H9 (cell line): ENCODE measurements at regions not wholly inside any gene's neighbourhood (a gene's known extent, or its start where the extent isn't known, plus 50 kb on each side); places are given as distances from the start of the nearest gene placed in this dataset.

Source experiments
- DNase-seq: peaks from one replicate; pipeline ENCODE4 v3.0.0-alpha.2; 2017
- H2AFZ ChIP-seq: one replicate; pipeline ENCODE4 v1.6.1; 2013; ENCODE audit warnings: mild to moderate bottlenecking, low read length, control low read depth, moderate library complexity
- H2AK5ac ChIP-seq: 2 replicates; pipeline ENCODE4 v1.6.1; 2013; ENCODE audit warnings: low read length, control low read depth, mixed read lengths; ENCODE audit not compliant: insufficient read length
- H2BK120ac ChIP-seq: one replicate; pipeline ENCODE4 v1.6.1; 2013; ENCODE audit warnings: low read depth, mild to moderate bottlenecking, low read length, control low read depth, inconsistent platforms; ENCODE audit not compliant: poor library complexity, severe bottlenecking
- H2BK12ac ChIP-seq: 2 replicates; pipeline ENCODE4 v1.6.1; 2013; ENCODE audit warnings: low read length, control low read depth, mixed read lengths, low read depth; ENCODE audit not compliant: insufficient read length
- H2BK15ac ChIP-seq: 2 replicates; pipeline ENCODE4 v1.6.1; 2013; ENCODE audit warnings: low read depth, low read length, control low read depth
- H2BK20ac ChIP-seq: one replicate; pipeline ENCODE4 v1.6.1; 2013; ENCODE audit warnings: low read depth, mild to moderate bottlenecking, low read length, control low read depth, inconsistent platforms; ENCODE audit not compliant: poor library complexity, severe bottlenecking
- H2BK5ac ChIP-seq: 2 replicates; pipeline ENCODE4 v1.6.1; 2013; ENCODE audit warnings: low read length, control low read depth, mixed read lengths; ENCODE audit not compliant: insufficient read length
- H3K14ac ChIP-seq: 2 replicates; pipeline ENCODE4 v1.6.1; 2013; ENCODE audit warnings: low read length, control low read depth; ENCODE audit not compliant: insufficient read depth
- H3K18ac ChIP-seq: 2 replicates; pipeline ENCODE4 v1.6.1; 2013; ENCODE audit warnings: low read depth, mild to moderate bottlenecking, mixed read lengths, low read length, control low read depth; ENCODE audit not compliant: insufficient read length
- H3K23ac ChIP-seq: 2 replicates; pipeline ENCODE4 v1.6.1; 2013; ENCODE audit warnings: low read length, control low read depth, mixed read lengths, low read depth; ENCODE audit not compliant: insufficient read length
- H3K23me2 ChIP-seq: 2 replicates; pipeline ENCODE4 v1.6.1; 2013; ENCODE audit warnings: low read depth, mild to moderate bottlenecking, mixed read lengths, low read length, control low read depth; ENCODE audit not compliant: insufficient read length, poor library complexity, severe bottlenecking
- H3K27ac ChIP-seq: 2 replicates; pipeline ENCODE4 v1.5.1; 2013; ENCODE audit warnings: low read length, control low read depth, mixed read lengths, low read depth; ENCODE audit not compliant: insufficient read length
- H3K27me3 ChIP-seq: 2 replicates; pipeline ENCODE4 v1.6.1; 2013; ENCODE audit warnings: low read length, control low read depth, inconsistent platforms; ENCODE audit not compliant: insufficient read depth
- H3K4ac ChIP-seq: 2 replicates; pipeline ENCODE4 v1.6.1; 2013; ENCODE audit warnings: low read depth, mild to moderate bottlenecking, control low read depth, inconsistent platforms, low read length, moderate library complexity
- H3K4me1 ChIP-seq: 2 replicates; pipeline ENCODE4 v1.6.1; 2013; ENCODE audit warnings: low read length, control low read depth, inconsistent platforms; ENCODE audit not compliant: insufficient read depth
- H3K4me2 ChIP-seq: 2 replicates; pipeline ENCODE4 v1.6.1; 2013; ENCODE audit warnings: low read length, control low read depth, mixed read lengths; ENCODE audit not compliant: insufficient read length, insufficient read depth
- H3K56ac ChIP-seq: 2 replicates; pipeline ENCODE4 v1.6.1; 2013; ENCODE audit warnings: low read depth, mild to moderate bottlenecking, mixed read lengths, low read length, control low read depth; ENCODE audit not compliant: insufficient read length
- H3K79me1 ChIP-seq: 2 replicates; pipeline ENCODE4 v1.6.1; 2013; ENCODE audit warnings: low read depth, mild to moderate bottlenecking, moderate library complexity, low read length, control low read depth, inconsistent platforms; ENCODE audit not compliant: insufficient read depth, poor library complexity, severe bottlenecking
- H3K79me2 ChIP-seq: 2 replicates; pipeline ENCODE4 v1.6.1; 2013; ENCODE audit warnings: low read length, control low read depth, inconsistent platforms; ENCODE audit not compliant: insufficient read depth
- H3K9ac ChIP-seq: 2 replicates; pipeline ENCODE4 v1.6.1; 2013; ENCODE audit warnings: low read length, control low read depth, mixed read lengths; ENCODE audit not compliant: insufficient read length; ENCODE audit errors: extremely low read depth
- H3K9me3 ChIP-seq: one replicate; pipeline ENCODE4 v1.6.1; 2013; ENCODE audit warnings: low read depth, low read length, inconsistent platforms; ENCODE audit not compliant: control insufficient read depth
- H3T11ph ChIP-seq: one replicate; pipeline ENCODE4 v1.6.1; 2013; ENCODE audit warnings: mild to moderate bottlenecking, low read length, control low read depth, inconsistent platforms
- H4K20me1 ChIP-seq: one replicate; pipeline ENCODE4 v1.6.1; 2013; ENCODE audit not compliant: control insufficient read depth, insufficient read length, insufficient read depth
- H4K5ac ChIP-seq: 2 replicates; pipeline ENCODE4 v1.6.1; 2013; ENCODE audit warnings: low read depth, mild to moderate bottlenecking, mixed read lengths, low read length, control low read depth; ENCODE audit not compliant: insufficient read length
- H4K8ac ChIP-seq: replicated peaks from 2 replicates; pipeline ENCODE4 v1.6.1; 2013; ENCODE audit warnings: low read length, control low read depth, mixed read lengths, low read depth; ENCODE audit not compliant: insufficient read length
- H4K91ac ChIP-seq: 2 replicates; pipeline ENCODE4 v1.6.1; 2013; ENCODE audit warnings: low read depth, mild to moderate bottlenecking, moderate library complexity, mixed read lengths, low read length, control low read depth; ENCODE audit not compliant: insufficient read length
- H3K27ac Mint-ChIP-seq, 3 experiments: 2 replicates in 2 of 3; 3 replicates in 1 of 3; pipeline ENCODE4 v1.8.0; 2020 to 2021; ENCODE audit warnings: mixed read lengths in 3 of 3, mild to moderate bottlenecking in 1 of 3, moderate library complexity in 1 of 3
- H3K27me3 Mint-ChIP-seq: 2 replicates; pipeline ENCODE4 v1.8.0; 2021; ENCODE audit warnings: low read depth, mild to moderate bottlenecking, moderate library complexity, mixed read lengths
- H3K36me3 Mint-ChIP-seq, 3 experiments: 2 replicates in 2 of 3; 3 replicates in 1 of 3; pipeline ENCODE4 v1.8.0; 2020 to 2021; ENCODE audit warnings: low read depth in 3 of 3, mixed read lengths in 3 of 3; ENCODE audit not compliant: insufficient read depth in 1 of 3
- H3K4me1 Mint-ChIP-seq, 2 experiments: 2 replicates each; pipeline ENCODE4 v1.8.0; 2020; ENCODE audit warnings: mixed read lengths in 2 of 2
- H3K4me3 Mint-ChIP-seq, 2 experiments: 2 replicates in 1 of 2; 3 replicates in 1 of 2; pipeline ENCODE4 v1.8.0; 2020 to 2021; ENCODE audit warnings: mild to moderate bottlenecking in 2 of 2, mixed read lengths in 2 of 2, moderate library complexity in 1 of 2
- H3K9me3 Mint-ChIP-seq, 2 experiments: 2 replicates in 1 of 2; 3 replicates in 1 of 2; pipeline ENCODE4 v1.8.0; 2020; ENCODE audit warnings: mild to moderate bottlenecking in 2 of 2, mixed read lengths in 2 of 2, moderate library complexity in 1 of 2
- CTCF ChIP-seq: fragments of 200-600 bp; sonication (generic); conservative IDR thresholded peaks from 3 replicates; pipeline ENCODE4 v1.8.0; 2021; ENCODE audit warnings: antibody characterized with exemption, mild to moderate bottlenecking
- WGBS: extraction: QIAGEN DNeasy Blood & Tissue Kit; methylation state at CpG from one replicate; pipeline ENCODE4 v1.1.7; 2013; ENCODE audit warnings: missing lambda C conversion rate, low lambda C conversion rate, mixed read lengths; ENCODE audit not compliant: insufficient read length; ENCODE audit errors: extremely low coverage; 5-methylcytosine and 5-hydroxymethylcytosine counted together

GRCh38 chr5:103474677-103475076 lies 87.9 kb downstream of the NUDT12 start:
- H3K27ac Mint-ChIP-seq: no peak overlapping the region
- H2BK120ac ChIP-seq: no peak overlapping the region
- H3K18ac ChIP-seq: no peak overlapping the region
- DNase-seq: no peak
- no peak overlapping the region for H2BK5ac ChIP-seq
- H4K20me1 ChIP-seq: no peaks in the 10 kb centered on the region
- no peaks in the 10 kb centered on the region for H3K79me1 ChIP-seq
- H3K27me3 Mint-ChIP-seq: no peaks in the 10 kb centered on the region
- H3K4me3 Mint-ChIP-seq: no peak overlapping the region
- no peak overlapping the region for H3K27ac ChIP-seq
- H2BK12ac ChIP-seq: no peak overlapping the region
- no peak overlapping the region for H3K9ac ChIP-seq
- no peaks in the 10 kb centered on the region for H3K9me3 ChIP-seq
- peaks cover 2% of the 10 kb centered on the region; the same call in 1 of the 2 replicates for H3K4me1 ChIP-seq
- H3K23ac ChIP-seq: no peak overlapping the region
- no peak overlapping the region for H4K5ac ChIP-seq
- H2AK5ac ChIP-seq: no peak overlapping the region
- no peaks in the 10 kb centered on the region for H3K9me3 Mint-ChIP-seq
- H3K36me3 Mint-ChIP-seq: no peaks in the 10 kb centered on the region
- no peaks in the 10 kb centered on the region for H3K79me2 ChIP-seq
- no peak overlapping the region for H3T11ph ChIP-seq
- no peak overlapping the region for H3K56ac ChIP-seq
- H2BK20ac ChIP-seq: no peak overlapping the region
- no CpG with 5 or more reads among the region's 1 CpG for WGBS
- no peaks in the 10 kb centered on the region for H3K23me2 ChIP-seq
- no peak for TF ChIP-seq CTCF
- H2BK15ac ChIP-seq: no peak overlapping the region
- H3K4me2 ChIP-seq: no peak overlapping the region
- no peak overlapping the region for H3K4ac ChIP-seq
- no peak overlapping the region for H4K91ac ChIP-seq
- no peaks in the 10 kb centered on the region for H3K27me3 ChIP-seq
- no peak overlapping the region for H3K14ac ChIP-seq
- H2AFZ ChIP-seq: no peak overlapping the region
- H3K4me1 Mint-ChIP-seq: peaks cover 12 to 14% of the 10 kb centered on the region in 2 experiments
- no peak overlapping the region for H4K8ac ChIP-seq
